Lower leg skin (tissue), 3 donors: ENCODE measurements at regions not wholly inside any gene's neighbourhood (a gene's known extent, or its start where the extent isn't known, plus 50 kb on each side); places are given as distances from the start of the nearest gene placed in this dataset.

Experiments used
- CTCF ChIP-seq, 3 donors: fragments of 450-650 bp; IDR thresholded peaks; one replicate each; pipeline ENCODE4 v1.5.1; 2016; ENCODE audit warnings: antibody characterized with exemption in 3 of 3, mild to moderate bottlenecking in 3 of 3, moderate library complexity in 2 of 3
- POLR2A ChIP-seq, 2 donors: fragments of 450-650 bp; IDR thresholded peaks; one replicate each; pipeline ENCODE4 v1.6.1; 2016 to 2017; ENCODE audit warnings: antibody characterized with exemption in 2 of 2, mild to moderate bottlenecking in 1 of 2, moderate library complexity in 1 of 2

GRCh38 chr13:72144636-72145035 is 277.6 kb upstream of the DACH1 start:
- TF ChIP-seq CTCF (IDR thresholded peaks at IDR 0.05) (no peak), POLR2A (IDR thresholded peaks at IDR 0.05) (no peak)
